Skin epidermis (tissue), 12 donors: ENCODE measurements at regions not wholly inside any gene's neighbourhood (a gene's known extent, or its start where the extent isn't known, plus 50 kb on each side); places are given as distances from the start of the nearest gene placed in this dataset.

Source experiments
- H3K27ac ChIP-seq, 21 experiments: fragments of 200-600 bp; sonication (generic) in 11 of 21; one replicate each; pipeline ENCODE4 v1.5.0; 2020; ENCODE audit warnings: mild to moderate bottlenecking in 3 of 21, inconsistent platforms in 2 of 21, moderate library complexity in 2 of 21
- H3K4me3 ChIP-seq, 7 experiments: fragments of 200-600 bp; sonication (generic) in 2 of 7; one replicate each; pipeline ENCODE4 v1.5.0; 2020; ENCODE audit warnings: inconsistent platforms in 2 of 7, mild to moderate bottlenecking in 2 of 7, moderate library complexity in 1 of 7

- H3K4me3 ChIP-seq, result no peak overlapping the region
These were observed 224.4 kb downstream of the CLCN4 start for GRCh38 chrX:10381193-10381592.

GRCh38 chrX:10387011-10387410 is 230.2 kb downstream of the CLCN4 start:
- no peak overlapping the region for H3K27ac ChIP-seq
- no peak overlapping the region for H3K4me3 ChIP-seq

More at GRCh38 chrX:10381193-10381592, 224.4 kb downstream of the CLCN4 start:
- H3K27ac ChIP-seq, result peak overlapping the region in 2 of 21 experiments; percentile 3 to 39

GRCh38 chrX:10390187-10390586 is 230.2 kb downstream of the MID1 start:
- H3K4me3 ChIP-seq, result no peak overlapping the region
- no peak overlapping the region for H3K27ac ChIP-seq

- Histone ChIP-seq H3K27ac (no peak overlapping the region), H3K4me3 (no peak overlapping the region)
These were observed 227.1 kb downstream of the MID1 start for GRCh38 chrX:10393241-10393640.

GRCh38 chrX:10393899-10394298 is 226.5 kb downstream of the MID1 start:
- H3K4me3 ChIP-seq, result no peak overlapping the region
- H3K27ac ChIP-seq, result no peak overlapping the region

GRCh38 chrX:10395179-10395578 is 225.2 kb downstream of the MID1 start:
- Histone ChIP-seq H3K27ac (no peak overlapping the region), H3K4me3 (no peak overlapping the region)
